K562 (cell line): ENCODE measurements at regions not wholly inside any gene's neighbourhood (a gene's known extent, or its start where the extent isn't known, plus 50 kb on each side); places are given as distances from the start of the nearest gene placed in this dataset.

Experiments used
- CBX5 ChIP-seq: IDR thresholded peaks from 2 replicates; pipeline ENCODE4 v1.6.1; 2014; ENCODE audit warnings: low read depth, borderline replicate concordance
- EZH2 ChIP-seq: IDR thresholded peaks from 2 replicates; pipeline ENCODE4 v1.6.1; 2012; ENCODE audit warnings: low read depth, mild to moderate bottlenecking, inconsistent platforms, low read length, borderline replicate concordance
- TF ChIP-seq, protein P1 (sequence below): sonication (generic); formaldehyde crosslinking; IDR thresholded peaks from 2 replicates; pipeline ENCODE4 v1.8.1; 2022; ENCODE audit warnings: missing genetic modification reagents
- TF ChIP-seq, protein P2 (sequence below): sonication (generic); formaldehyde crosslinking; IDR thresholded peaks from 2 replicates; pipeline ENCODE4 v1.9.0; 2022; ENCODE audit warnings: mild to moderate bottlenecking, missing genetic modification reagents
- TF ChIP-seq, protein P3 (sequence below): fragments of 450-650 bp; formaldehyde crosslinking; IDR thresholded peaks from 2 replicates; pipeline ENCODE4 v1.4.0; 2022; ENCODE audit warnings: missing genetic modification characterization

DNA sequence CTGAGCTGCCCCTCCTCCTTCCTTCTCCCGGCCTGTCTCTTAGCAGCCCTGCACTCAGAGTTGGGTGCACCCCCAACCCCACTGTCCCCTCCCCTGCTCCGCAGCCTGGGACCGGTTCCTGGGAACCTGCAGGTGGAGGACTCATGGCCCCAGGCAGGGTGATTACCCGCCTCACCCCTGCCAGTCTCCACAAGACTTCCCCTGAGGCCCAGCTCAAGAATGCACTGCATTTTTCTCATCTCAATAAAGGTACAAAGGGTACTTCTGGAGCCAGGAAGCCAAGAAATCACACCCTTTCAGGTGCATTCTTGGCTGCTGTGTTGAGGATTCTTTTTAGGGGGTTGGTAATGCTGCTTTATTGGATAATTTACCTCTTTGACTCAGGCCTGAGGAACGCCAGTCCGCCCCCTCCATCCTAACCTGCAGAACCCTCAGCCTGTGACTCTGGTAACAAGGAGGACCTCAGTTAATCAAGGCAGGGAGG lies 126.3 kb upstream of the TMPRSS2 start:
- TF ChIP-seq, protein P1, sequence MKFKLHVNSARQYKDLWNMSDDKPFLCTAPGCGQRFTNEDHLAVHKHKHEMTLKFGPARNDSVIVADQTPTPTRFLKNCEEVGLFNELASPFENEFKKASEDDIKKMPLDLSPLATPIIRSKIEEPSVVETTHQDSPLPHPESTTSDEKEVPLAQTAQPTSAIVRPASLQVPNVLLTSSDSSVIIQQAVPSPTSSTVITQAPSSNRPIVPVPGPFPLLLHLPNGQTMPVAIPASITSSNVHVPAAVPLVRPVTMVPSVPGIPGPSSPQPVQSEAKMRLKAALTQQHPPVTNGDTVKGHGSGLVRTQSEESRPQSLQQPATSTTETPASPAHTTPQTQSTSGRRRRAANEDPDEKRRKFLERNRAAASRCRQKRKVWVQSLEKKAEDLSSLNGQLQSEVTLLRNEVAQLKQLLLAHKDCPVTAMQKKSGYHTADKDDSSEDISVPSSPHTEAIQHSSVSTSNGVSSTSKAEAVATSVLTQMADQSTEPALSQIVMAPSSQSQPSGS (CRISPR knock-in tag), result no peak
- TF ChIP-seq, protein P2, sequence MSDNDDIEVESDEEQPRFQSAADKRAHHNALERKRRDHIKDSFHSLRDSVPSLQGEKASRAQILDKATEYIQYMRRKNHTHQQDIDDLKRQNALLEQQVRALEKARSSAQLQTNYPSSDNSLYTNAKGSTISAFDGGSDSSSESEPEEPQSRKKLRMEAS (CRISPR knock-in tag), result no peak
- TF ChIP-seq, protein P3, sequence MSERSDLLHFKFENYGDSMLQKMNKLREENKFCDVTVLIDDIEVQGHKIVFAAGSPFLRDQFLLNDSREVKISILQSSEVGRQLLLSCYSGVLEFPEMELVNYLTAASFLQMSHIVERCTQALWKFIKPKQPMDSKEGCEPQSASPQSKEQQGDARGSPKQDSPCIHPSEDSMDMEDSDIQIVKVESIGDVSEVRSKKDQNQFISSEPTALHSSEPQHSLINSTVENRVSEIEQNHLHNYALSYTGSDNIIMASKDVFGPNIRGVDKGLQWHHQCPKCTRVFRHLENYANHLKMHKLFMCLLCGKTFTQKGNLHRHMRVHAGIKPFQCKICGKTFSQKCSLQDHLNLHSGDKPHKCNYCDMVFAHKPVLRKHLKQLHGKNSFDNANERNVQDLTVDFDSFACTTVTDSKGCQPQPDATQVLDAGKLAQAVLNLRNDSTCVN (CRISPR knock-in tag), result no peak
- TF ChIP-seq EZH2 (no peak), CBX5 (no peak)
